ENCODE measurements at regions not wholly inside any gene's neighbourhood (a gene's known extent, or its start where the extent isn't known, plus 50 kb on each side); places are given as distances from the start of the nearest gene placed in this dataset.
A peak's percentile ranks its signal among the peaks of the same experiment; 100 is the strongest.

DNA sequence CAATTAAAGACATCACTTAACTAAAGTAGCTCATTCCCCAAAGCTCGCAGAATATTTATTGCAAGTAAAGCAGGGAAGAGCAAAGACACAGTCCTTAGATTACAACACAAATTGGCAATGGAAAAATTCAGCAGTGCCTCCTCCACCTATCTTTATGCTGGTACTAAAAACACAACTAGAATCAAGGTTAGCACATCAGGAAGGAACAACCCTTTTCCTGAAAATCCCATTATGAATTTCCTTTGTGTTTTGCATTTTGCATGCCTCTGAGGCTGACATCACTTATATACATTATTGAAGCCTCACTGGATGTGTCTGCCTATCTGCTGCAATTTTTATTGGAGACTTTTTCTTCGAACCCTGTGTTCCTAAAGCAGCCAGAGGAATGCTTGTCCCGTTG is 193.8 kb upstream of the STK17B start:
- peak; percentile 52 for TF ChIP-seq POLR2A (IDR thresholded peaks at IDR 0.05; ENCODE audit: low read depth, low read length)
- TF ChIP-seq GATA2 (IDR thresholded peaks at IDR 0.05; ENCODE audit: insufficient read depth, insufficient read length, low read depth, low read length) = peak; percentile 28
- peak; percentile 82 for TF ChIP-seq JUN (IDR thresholded peaks at IDR 0.05; ENCODE audit: borderline replicate concordance, insufficient read depth, insufficient read length, low read depth)
- TF ChIP-seq FOS (IDR thresholded peaks at IDR 0.05; ENCODE audit: borderline replicate concordance, insufficient read depth, low read length) = no peak
- TF ChIP-seq CTCF (IDR thresholded peaks at IDR 0.05; ENCODE audit: extremely low read depth in 1 of 2, insufficient read depth in 1 of 2, low read depth in 1 of 2, low read length in 2 of 2) = no peak
- TF ChIP-seq, protein P1, sequence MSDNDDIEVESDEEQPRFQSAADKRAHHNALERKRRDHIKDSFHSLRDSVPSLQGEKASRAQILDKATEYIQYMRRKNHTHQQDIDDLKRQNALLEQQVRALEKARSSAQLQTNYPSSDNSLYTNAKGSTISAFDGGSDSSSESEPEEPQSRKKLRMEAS (IDR thresholded peaks at IDR 0.05; ENCODE audit: insufficient read depth, insufficient read length) = no peak
- peak; percentile 57 for TF ChIP-seq POLR2AphosphoS5 (IDR thresholded peaks at IDR 0.05; ENCODE audit: insufficient read depth, low read depth, low read length)
- no peak for TF ChIP-seq MYC (IDR thresholded peaks at IDR 0.05; ENCODE audit: low read depth, low read length)
- TF ChIP-seq EZH2 (IDR thresholded peaks at IDR 0.05; ENCODE audit: borderline replicate concordance, low read depth, low read length, severe bottlenecking) = no peak
- no peaks in the 10 kb centered on the region for H3K36me3 ChIP-seq (ENCODE audit: control insufficient read depth in 2 of 2, extremely low read depth in 1 of 2, insufficient read depth in 2 of 2, low read length in 2 of 2)
- BruUV-seq (replicated peaks) = no TSS peak
- FAIRE-seq (peak; percentile 78), DNase-seq (ENCODE audit: low read depth, low spot score) (peak; percentile 70)
- intact Hi-C loops (cut with micrococcal nuclease) = no loop called here
- H3K4me3 ChIP-seq (replicated peaks in 1 of 3; ENCODE audit: insufficient read depth in 1 of 3, low read depth in 1 of 3, low read length in 3 of 3) = no peak overlapping the region
- CTCF ChIA-PET = interaction anchor here (0.9 to 3.6 kb wide), 8 partner anchors 20 to 287 kb away, joined by 3 to 32 read pairs (median 5); no protein-coding TSS in a partner anchor
- POLR2A ChIA-PET = interaction anchor here (1.3 kb wide), 1 partner anchor 35 kb away, joined by 3 read pairs; no protein-coding TSS in a partner anchor
- H3K27ac ChIP-seq (ENCODE audit: insufficient read depth, low read depth, low read length) = peak overlapping the region; percentile 72
- no peak overlapping the region for H2AFZ ChIP-seq (ENCODE audit: low read depth, low read length)
- dilution Hi-C loops (cut with MboI; ENCODE audit: extremely low pct_ligation_motif_present, low sequenced_read_pairs) = no loop called here
- peak overlapping the region; percentile 84 for H3K4me2 ChIP-seq (ENCODE audit: insufficient read depth, low read length)
- peaks cover 19% of the 10 kb centered on the region for H3K79me2 ChIP-seq (ENCODE audit: control insufficient read depth, insufficient read depth, low read length)
- peaks cover 34% of the 10 kb centered on the region for H3K4me1 ChIP-seq (ENCODE audit: control insufficient read depth, extremely low read depth, insufficient read depth, low read length)
- H4K20me1 ChIP-seq (replicated peaks; ENCODE audit: control insufficient read depth, extremely low read depth, insufficient read depth, low read length) = no peaks in the 10 kb centered on the region
- H3K9me3 ChIP-seq (replicated peaks; ENCODE audit: control insufficient read depth, insufficient read depth, low read length) = no peaks in the 10 kb centered on the region
- no peaks in the 10 kb centered on the region for H3K9me1 ChIP-seq (replicated peaks; ENCODE audit: control insufficient read depth, extremely low read depth, insufficient read depth, low read length)
- H3K9ac ChIP-seq (replicated peaks; ENCODE audit: extremely low read depth, insufficient read depth, low read length) = peak overlapping the region; percentile 32
- no peaks in the 10 kb centered on the region for H3K27me3 ChIP-seq (ENCODE audit: control insufficient read depth in 2 of 2, insufficient read depth in 2 of 2, low read length in 2 of 2)

All from endothelial cell of umbilical vein (primary cell).